ENCODE measurements at regions not wholly inside any gene's neighbourhood (a gene's known extent, or its start where the extent isn't known, plus 50 kb on each side); places are given as distances from the start of the nearest gene placed in this dataset.

DNA sequence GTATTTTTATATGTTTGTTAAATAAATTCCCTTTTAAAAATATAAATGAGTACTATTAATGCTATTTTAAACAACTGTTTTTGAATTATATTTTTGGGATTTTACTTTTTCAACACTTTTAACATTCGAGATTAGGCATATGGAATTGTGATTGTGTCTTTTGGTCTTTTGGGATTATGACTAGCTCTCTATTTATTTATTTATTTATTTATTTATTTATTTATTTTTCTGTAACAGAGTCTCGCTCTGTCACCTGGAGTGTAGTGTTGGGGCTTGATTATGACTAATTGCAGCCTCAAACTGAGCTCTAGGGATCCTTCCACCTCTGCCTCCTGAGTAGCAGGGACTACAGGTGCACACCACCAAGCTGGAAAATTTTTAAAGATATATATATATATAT is 1101.6 kb downstream of the FAM133A start:
- Histone ChIP-seq H3K4me2 (replicated peaks; ENCODE audit: extremely low read depth, low read length, poor library complexity, severe bottlenecking) (no peak overlapping the region), H3K9ac (ENCODE audit: insufficient read depth, low read length, poor library complexity, severe bottlenecking) (no peak overlapping the region), H3K79me2 (ENCODE audit: insufficient read depth, low read length) (no peaks in the 10 kb centered on the region), H2AFZ (ENCODE audit: insufficient read depth, low read depth, low read length, poor library complexity, severe bottlenecking) (no peak overlapping the region), H3K9me3 (replicated peaks in 1 of 2; ENCODE audit: control insufficient read depth in 1 of 2, insufficient read depth in 1 of 2, low read length in 2 of 2) (no peaks in the 10 kb centered on the region), H3K36me3 (replicated peaks in 1 of 2; ENCODE audit: control insufficient read depth in 1 of 2, insufficient read depth in 2 of 2, low read length in 2 of 2) (no peaks in the 10 kb centered on the region), H3K4me3 (replicated peaks in 1 of 3; ENCODE audit: low read depth in 2 of 3, low read length in 3 of 3) (no peak overlapping the region), H3K4me1 (ENCODE audit: control insufficient read depth in 1 of 2, insufficient read depth in 2 of 2, low read length in 2 of 2) (no peaks in the 10 kb centered on the region), H3K27ac (ENCODE audit: low read depth in 1 of 2, low read length in 2 of 2) (no peak overlapping the region), H4K20me1 (ENCODE audit: insufficient read depth, low read length) (no peaks in the 10 kb centered on the region), H3K27me3 (ENCODE audit: control insufficient read depth in 2 of 2, insufficient read depth in 2 of 2, low read length in 2 of 2) (no peaks in the 10 kb centered on the region)
- no peaks in the 10 kb centered on the region for H3K36me3 Mint-ChIP-seq
- TF ChIP-seq, protein P1, sequence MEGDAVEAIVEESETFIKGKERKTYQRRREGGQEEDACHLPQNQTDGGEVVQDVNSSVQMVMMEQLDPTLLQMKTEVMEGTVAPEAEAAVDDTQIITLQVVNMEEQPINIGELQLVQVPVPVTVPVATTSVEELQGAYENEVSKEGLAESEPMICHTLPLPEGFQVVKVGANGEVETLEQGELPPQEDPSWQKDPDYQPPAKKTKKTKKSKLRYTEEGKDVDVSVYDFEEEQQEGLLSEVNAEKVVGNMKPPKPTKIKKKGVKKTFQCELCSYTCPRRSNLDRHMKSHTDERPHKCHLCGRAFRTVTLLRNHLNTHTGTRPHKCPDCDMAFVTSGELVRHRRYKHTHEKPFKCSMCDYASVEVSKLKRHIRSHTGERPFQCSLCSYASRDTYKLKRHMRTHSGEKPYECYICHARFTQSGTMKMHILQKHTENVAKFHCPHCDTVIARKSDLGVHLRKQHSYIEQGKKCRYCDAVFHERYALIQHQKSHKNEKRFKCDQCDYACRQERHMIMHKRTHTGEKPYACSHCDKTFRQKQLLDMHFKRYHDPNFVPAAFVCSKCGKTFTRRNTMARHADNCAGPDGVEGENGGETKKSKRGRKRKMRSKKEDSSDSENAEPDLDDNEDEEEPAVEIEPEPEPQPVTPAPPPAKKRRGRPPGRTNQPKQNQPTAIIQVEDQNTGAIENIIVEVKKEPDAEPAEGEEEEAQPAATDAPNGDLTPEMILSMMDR (IDR thresholded peaks at IDR 0.05), result no peak
- H3K4me1 Mint-ChIP-seq, result no peaks in the 10 kb centered on the region
- peaks cover 0 to 1% (median 0%) of the 10 kb centered on the region in 7 donors for H3K9me3 Mint-ChIP-seq
- intact Hi-C loops (cut with micrococcal nuclease), result no loop called here
- H3K27ac Mint-ChIP-seq, result no peak overlapping the region
- H3K4me3 Mint-ChIP-seq, result no peak overlapping the region
- no peak for DNase-seq
- no peaks in the 10 kb centered on the region for H3K27me3 Mint-ChIP-seq (ENCODE audit: low read depth in 3 of 3)
- no CpG with 5 or more reads among the region's 2 CpGs for WGBS (ENCODE audit: insufficient coverage)

GRCh38 chrX:94813541-94813940 is 1139.5 kb downstream of the FAM133A start:
- Mint-ChIP-seq H3K4me1 (no peaks in the 10 kb centered on the region), H3K9me3 (peaks cover 0 to 2% (median 0%) of the 10 kb centered on the region in 7 donors), H3K4me3 (no peak overlapping the region), H3K36me3 (no peaks in the 10 kb centered on the region), H3K27me3 (ENCODE audit: low read depth in 3 of 3) (peaks cover 0 to 4% (median 0%) of the 10 kb centered on the region in 3 donors), H3K27ac (no peak overlapping the region)
- Histone ChIP-seq H3K27ac (ENCODE audit: low read depth in 1 of 2, low read length in 2 of 2) (no peak overlapping the region), H3K36me3 (replicated peaks in 1 of 2; ENCODE audit: control insufficient read depth in 1 of 2, insufficient read depth in 2 of 2, low read length in 2 of 2) (no peaks in the 10 kb centered on the region), H2AFZ (ENCODE audit: insufficient read depth, low read depth, low read length, poor library complexity, severe bottlenecking) (no peak overlapping the region), H4K20me1 (ENCODE audit: insufficient read depth, low read length) (no peaks in the 10 kb centered on the region), H3K9me3 (replicated peaks in 1 of 2; ENCODE audit: control insufficient read depth in 1 of 2, insufficient read depth in 1 of 2, low read length in 2 of 2) (no peaks in the 10 kb centered on the region), H3K79me2 (ENCODE audit: insufficient read depth, low read length) (no peaks in the 10 kb centered on the region), H3K9ac (ENCODE audit: insufficient read depth, low read length, poor library complexity, severe bottlenecking) (no peak overlapping the region), H3K27me3 (ENCODE audit: control insufficient read depth in 2 of 2, insufficient read depth in 2 of 2, low read length in 2 of 2) (no peaks in the 10 kb centered on the region), H3K4me2 (replicated peaks; ENCODE audit: extremely low read depth, low read length, poor library complexity, severe bottlenecking) (no peak overlapping the region), H3K4me1 (ENCODE audit: control insufficient read depth in 1 of 2, insufficient read depth in 2 of 2, low read length in 2 of 2) (no peaks in the 10 kb centered on the region), H3K4me3 (replicated peaks in 1 of 3; ENCODE audit: low read depth in 2 of 3, low read length in 3 of 3) (no peak overlapping the region)
- no CpG with 5 or more reads among the region's 1 CpG for WGBS (ENCODE audit: insufficient coverage)
- intact Hi-C loops (cut with micrococcal nuclease), result no loop called here
- TF ChIP-seq, protein P1 (IDR thresholded peaks at IDR 0.05), result no peak
- no peak for DNase-seq

Measured in CD14-positive monocyte (primary cell).